Right lobe of liver (tissue), 4 donors: ENCODE measurements at regions not wholly inside any gene's neighbourhood (a gene's known extent, or its start where the extent isn't known, plus 50 kb on each side); places are given as distances from the start of the nearest gene placed in this dataset.

Experiments
- CTCF ChIP-seq, 4 donors: fragments of 200-600 bp in 3 of 4; fragments of 450-650 bp in 1 of 4; IDR thresholded peaks; one replicate each; pipeline versions ENCODE4 v1.5.1 to v1.8.0; 2016 to 2022; ENCODE audit warnings: antibody characterized with exemption in 4 of 4, mild to moderate bottlenecking in 2 of 4
- POLR2A ChIP-seq: fragments of 450-650 bp; IDR thresholded peaks from one replicate; pipeline ENCODE4 v1.6.1; 2017; ENCODE audit warnings: antibody characterized with exemption, mild to moderate bottlenecking
- donor health status: DM: no; HTN: no; CAD: no.
- donor health status: DM: no; HTN: no; CAD: no.
- donor health status: DM: no; HTN: yes; CAD: no.

GRCh38 chr7:33720870-33721269, 184.5 kb upstream of the BMPER start:
- TF ChIP-seq CTCF (IDR thresholded peaks at IDR 0.05) (no peak), POLR2A (no peak)
